ENCODE measurements at regions not wholly inside any gene's neighbourhood (a gene's known extent, or its start where the extent isn't known, plus 50 kb on each side); places are given as distances from the start of the nearest gene placed in this dataset.

- no peak overlapping the region for H4K8ac ChIP-seq (ENCODE audit: low read depth, low read length)
- H3K9ac ChIP-seq (ENCODE audit: low read length), result no peak overlapping the region
- H3K36me3 ChIP-seq (ENCODE audit: control insufficient read depth in 1 of 2, insufficient read depth in 2 of 2, low read length in 2 of 2), result no peaks in the 10 kb centered on the region
- H3K4me1 ChIP-seq (ENCODE audit: control insufficient read depth in 1 of 2, insufficient read depth in 2 of 2, low read length in 2 of 2), result peaks cover 0 to 2% of the 10 kb centered on the region in 2 experiments
- H2AK5ac ChIP-seq (ENCODE audit: low read length), result no peak overlapping the region
- H3K4me3 ChIP-seq (ENCODE audit: low read depth, low read length), result no peak overlapping the region
- no CpG with 5 or more reads among the region's 3 CpGs for WGBS (ENCODE audit: extremely low coverage, insufficient coverage, insufficient read length)
- H2BK12ac ChIP-seq (ENCODE audit: low read length), result no peak overlapping the region
- H2BK120ac ChIP-seq (ENCODE audit: insufficient read depth, low read length, poor library complexity), result no peak overlapping the region
- H3K23ac ChIP-seq (ENCODE audit: low read length), result no peak overlapping the region
- H3K27me3 ChIP-seq (ENCODE audit: insufficient read depth, low read length), result no peaks in the 10 kb centered on the region
- no peak for DNase-seq
- no peak overlapping the region for H4K91ac ChIP-seq (ENCODE audit: low read depth, low read length)
- H4K12ac ChIP-seq (ENCODE audit: low read depth, low read length), result no peak overlapping the region
- H3K9me3 ChIP-seq (ENCODE audit: insufficient read depth, low read depth, low read length), result no peaks in the 10 kb centered on the region
- H3K79me2 ChIP-seq (ENCODE audit: control insufficient read depth, insufficient read depth, low read length, poor library complexity), result no peaks in the 10 kb centered on the region
- H3K14ac ChIP-seq (ENCODE audit: low read length), result no peak overlapping the region
- H3K79me1 ChIP-seq (ENCODE audit: low read length), result no peaks in the 10 kb centered on the region
- H3K27ac ChIP-seq (ENCODE audit: low read depth, low read length), result no peak overlapping the region
- H3K18ac ChIP-seq (ENCODE audit: low read length), result no peak overlapping the region
- H3K4me2 ChIP-seq (ENCODE audit: low read length), result no peak overlapping the region
- no peak overlapping the region for H2BK5ac ChIP-seq (ENCODE audit: low read depth, low read length, poor library complexity)
- H2AFZ ChIP-seq (ENCODE audit: insufficient read depth, low read length, poor library complexity), result no peak overlapping the region
- no peak overlapping the region for H3K4ac ChIP-seq (ENCODE audit: low read depth, low read length)
These were observed 930.2 kb downstream of the MAT2B start for GRCh38 chr5:164435576-164435975.

DNA sequence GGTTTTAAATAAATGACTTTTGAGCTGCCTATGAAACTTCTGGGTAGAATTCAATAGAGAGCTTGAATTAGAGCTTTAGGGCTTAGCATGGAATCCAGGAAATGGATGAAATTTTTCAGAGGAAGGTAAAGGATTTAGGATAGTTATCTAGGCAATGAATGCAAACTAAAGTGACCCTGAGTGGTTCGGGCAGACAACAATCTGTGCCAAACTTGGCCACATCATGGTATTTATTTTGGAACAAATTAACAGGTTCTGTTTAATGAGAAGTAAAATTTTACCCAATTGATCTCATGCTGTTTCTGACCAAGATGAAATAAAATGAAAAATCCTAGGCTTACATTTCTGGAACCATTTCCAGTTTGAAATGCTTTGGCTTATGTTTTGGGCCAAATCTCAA, 934.4 kb downstream of the MAT2B start:
- H3K36me3 ChIP-seq (ENCODE audit: control insufficient read depth in 1 of 2, insufficient read depth in 2 of 2, low read length in 2 of 2), result no peaks in the 10 kb centered on the region
- H2BK12ac ChIP-seq (ENCODE audit: low read length), result no peak overlapping the region
- H2AK5ac ChIP-seq (ENCODE audit: low read length), result no peak overlapping the region
- DNase-seq, result no peak
- H3K27me3 ChIP-seq (ENCODE audit: insufficient read depth, low read length), result no peaks in the 10 kb centered on the region
- no peak overlapping the region for H4K91ac ChIP-seq (ENCODE audit: low read depth, low read length)
- no peak overlapping the region for H2AFZ ChIP-seq (ENCODE audit: insufficient read depth, low read length, poor library complexity)
- no peak overlapping the region for H3K23ac ChIP-seq (ENCODE audit: low read length)
- WGBS (ENCODE audit: extremely low coverage, insufficient coverage, insufficient read length), result no CpG with 5 or more reads among the region's 1 CpG
- no peak overlapping the region for H3K4me2 ChIP-seq (ENCODE audit: low read length)
- H3K4me1 ChIP-seq (ENCODE audit: control insufficient read depth in 1 of 2, insufficient read depth in 2 of 2, low read length in 2 of 2), result no peaks in the 10 kb centered on the region
- no peak overlapping the region for H3K14ac ChIP-seq (ENCODE audit: low read length)
- no peak overlapping the region for H3K18ac ChIP-seq (ENCODE audit: low read length)
- no peaks in the 10 kb centered on the region for H3K79me2 ChIP-seq (ENCODE audit: control insufficient read depth, insufficient read depth, low read length, poor library complexity)
- no peaks in the 10 kb centered on the region for H3K79me1 ChIP-seq (ENCODE audit: low read length)
- H4K12ac ChIP-seq (ENCODE audit: low read depth, low read length), result no peak overlapping the region
- no peak overlapping the region for H2BK5ac ChIP-seq (ENCODE audit: low read depth, low read length, poor library complexity)
- H3K4me3 ChIP-seq (ENCODE audit: low read depth, low read length), result no peak overlapping the region
- no peak overlapping the region for H2BK120ac ChIP-seq (ENCODE audit: insufficient read depth, low read length, poor library complexity)
- no peaks in the 10 kb centered on the region for H3K9me3 ChIP-seq (ENCODE audit: insufficient read depth, low read depth, low read length)
- H4K8ac ChIP-seq (ENCODE audit: low read depth, low read length), result no peak overlapping the region
- no peak overlapping the region for H3K4ac ChIP-seq (ENCODE audit: low read depth, low read length)
- H3K27ac ChIP-seq (ENCODE audit: low read depth, low read length), result no peak overlapping the region
- H3K9ac ChIP-seq (ENCODE audit: low read length), result no peak overlapping the region

GRCh38 chr5:164449460-164449859, 944.0 kb downstream of the MAT2B start:
- no peak overlapping the region for H2BK120ac ChIP-seq (ENCODE audit: insufficient read depth, low read length, poor library complexity)
- H3K14ac ChIP-seq (ENCODE audit: low read length), result no peak overlapping the region
- H3K27ac ChIP-seq (ENCODE audit: low read depth, low read length), result no peak overlapping the region
- no peak overlapping the region for H2AFZ ChIP-seq (ENCODE audit: insufficient read depth, low read length, poor library complexity)
- no peaks in the 10 kb centered on the region for H3K27me3 ChIP-seq (ENCODE audit: insufficient read depth, low read length)
- H3K9ac ChIP-seq (ENCODE audit: low read length), result no peak overlapping the region
- no peak overlapping the region for H4K8ac ChIP-seq (ENCODE audit: low read depth, low read length)
- no peak overlapping the region for H2AK5ac ChIP-seq (ENCODE audit: low read length)
- H3K79me1 ChIP-seq (ENCODE audit: low read length), result no peaks in the 10 kb centered on the region
- no peak overlapping the region for H3K23ac ChIP-seq (ENCODE audit: low read length)
- no peaks in the 10 kb centered on the region for H3K36me3 ChIP-seq (ENCODE audit: control insufficient read depth in 1 of 2, insufficient read depth in 2 of 2, low read length in 2 of 2)
- no peak overlapping the region for H3K4me3 ChIP-seq (ENCODE audit: low read depth, low read length)
- H3K9me3 ChIP-seq (ENCODE audit: insufficient read depth, low read depth, low read length), result no peaks in the 10 kb centered on the region
- DNase-seq, result no peak
- H3K4me1 ChIP-seq (ENCODE audit: control insufficient read depth in 1 of 2, insufficient read depth in 2 of 2, low read length in 2 of 2), result no peaks in the 10 kb centered on the region
- H3K4me2 ChIP-seq (ENCODE audit: low read length), result no peak overlapping the region
- no peak overlapping the region for H3K18ac ChIP-seq (ENCODE audit: low read length)
- H4K91ac ChIP-seq (ENCODE audit: low read depth, low read length), result no peak overlapping the region
- H2BK5ac ChIP-seq (ENCODE audit: low read depth, low read length, poor library complexity), result no peak overlapping the region
- H2BK12ac ChIP-seq (ENCODE audit: low read length), result no peak overlapping the region
- H4K12ac ChIP-seq (ENCODE audit: low read depth, low read length), result no peak overlapping the region
- WGBS (ENCODE audit: extremely low coverage, insufficient coverage, insufficient read length), result no CpG with 5 or more reads among the region's 1 CpG
- no peak overlapping the region for H3K4ac ChIP-seq (ENCODE audit: low read depth, low read length)
- no peaks in the 10 kb centered on the region for H3K79me2 ChIP-seq (ENCODE audit: control insufficient read depth, insufficient read depth, low read length, poor library complexity)

DNA sequence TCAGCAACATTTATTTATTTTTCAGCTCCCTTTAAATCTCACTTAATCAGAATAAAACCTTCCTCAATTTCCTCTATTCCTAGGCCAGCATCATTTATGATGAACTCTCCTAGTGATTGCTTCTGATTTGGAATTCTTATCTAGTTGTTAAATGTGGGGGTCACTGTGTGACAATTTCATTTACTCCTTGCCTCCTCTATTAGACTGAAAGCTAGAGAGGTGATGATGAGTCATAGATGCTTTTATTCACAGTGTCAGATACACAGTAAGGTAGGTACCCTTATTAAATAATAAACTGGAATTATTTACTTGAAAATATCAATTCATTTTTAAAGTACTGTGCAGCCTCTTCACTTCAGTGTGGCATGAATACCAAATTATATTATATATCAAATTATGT, 960.6 kb downstream of the MAT2B start:
- Histone ChIP-seq H2BK120ac (ENCODE audit: insufficient read depth, low read length, poor library complexity) (no peak overlapping the region), H3K23ac (ENCODE audit: low read length) (no peak overlapping the region), H2AK5ac (ENCODE audit: low read length) (no peak overlapping the region), H4K91ac (ENCODE audit: low read depth, low read length) (no peak overlapping the region), H3K4ac (ENCODE audit: low read depth, low read length) (no peak overlapping the region), H3K4me2 (ENCODE audit: low read length) (no peak overlapping the region), H3K79me1 (ENCODE audit: low read length) (no peaks in the 10 kb centered on the region), H2BK5ac (ENCODE audit: low read depth, low read length, poor library complexity) (no peak overlapping the region), H4K8ac (ENCODE audit: low read depth, low read length) (no peak overlapping the region), H3K27ac (ENCODE audit: low read depth, low read length) (no peak overlapping the region), H3K27me3 (ENCODE audit: insufficient read depth, low read length) (no peaks in the 10 kb centered on the region), H4K12ac (ENCODE audit: low read depth, low read length) (no peak overlapping the region), H3K36me3 (ENCODE audit: control insufficient read depth in 1 of 2, insufficient read depth in 2 of 2, low read length in 2 of 2) (no peaks in the 10 kb centered on the region), H3K4me1 (ENCODE audit: control insufficient read depth in 1 of 2, insufficient read depth in 2 of 2, low read length in 2 of 2) (no peaks in the 10 kb centered on the region), H3K9me3 (ENCODE audit: insufficient read depth, low read depth, low read length) (no peaks in the 10 kb centered on the region), H3K14ac (ENCODE audit: low read length) (no peak overlapping the region), H3K4me3 (ENCODE audit: low read depth, low read length) (no peak overlapping the region), H3K18ac (ENCODE audit: low read length) (no peak overlapping the region), H2AFZ (ENCODE audit: insufficient read depth, low read length, poor library complexity) (no peak overlapping the region), H3K9ac (ENCODE audit: low read length) (no peak overlapping the region), H3K79me2 (ENCODE audit: control insufficient read depth, insufficient read depth, low read length, poor library complexity) (no peaks in the 10 kb centered on the region), H2BK12ac (ENCODE audit: low read length) (no peak overlapping the region)
- no peak for DNase-seq

GRCh38 chr5:164470312-164470711, 964.9 kb downstream of the MAT2B start:
- H2AK5ac ChIP-seq (ENCODE audit: low read length), result no peak overlapping the region
- H2BK12ac ChIP-seq (ENCODE audit: low read length), result no peak overlapping the region
- no peaks in the 10 kb centered on the region for H3K27me3 ChIP-seq (ENCODE audit: insufficient read depth, low read length)
- H3K36me3 ChIP-seq (ENCODE audit: control insufficient read depth in 1 of 2, insufficient read depth in 2 of 2, low read length in 2 of 2), result no peaks in the 10 kb centered on the region
- no peak overlapping the region for H2AFZ ChIP-seq (ENCODE audit: insufficient read depth, low read length, poor library complexity)
- no peak overlapping the region for H3K4ac ChIP-seq (ENCODE audit: low read depth, low read length)
- H3K79me2 ChIP-seq (ENCODE audit: control insufficient read depth, insufficient read depth, low read length, poor library complexity), result no peaks in the 10 kb centered on the region
- H3K4me3 ChIP-seq (ENCODE audit: low read depth, low read length), result no peak overlapping the region
- H2BK5ac ChIP-seq (ENCODE audit: low read depth, low read length, poor library complexity), result no peak overlapping the region
- no peak overlapping the region for H4K8ac ChIP-seq (ENCODE audit: low read depth, low read length)
- no peak for DNase-seq
- no peak overlapping the region for H2BK120ac ChIP-seq (ENCODE audit: insufficient read depth, low read length, poor library complexity)
- no CpG with 5 or more reads among the region's 1 CpG for WGBS (ENCODE audit: extremely low coverage, insufficient coverage, insufficient read length)
- H3K4me2 ChIP-seq (ENCODE audit: low read length), result no peak overlapping the region
- H3K4me1 ChIP-seq (ENCODE audit: control insufficient read depth in 1 of 2, insufficient read depth in 2 of 2, low read length in 2 of 2), result no peaks in the 10 kb centered on the region
- no peaks in the 10 kb centered on the region for H3K79me1 ChIP-seq (ENCODE audit: low read length)
- no peak overlapping the region for H3K23ac ChIP-seq (ENCODE audit: low read length)
- no peaks in the 10 kb centered on the region for H3K9me3 ChIP-seq (ENCODE audit: insufficient read depth, low read depth, low read length)
- H3K14ac ChIP-seq (ENCODE audit: low read length), result no peak overlapping the region
- H3K27ac ChIP-seq (ENCODE audit: low read depth, low read length), result no peak overlapping the region
- no peak overlapping the region for H4K91ac ChIP-seq (ENCODE audit: low read depth, low read length)
- no peak overlapping the region for H3K9ac ChIP-seq (ENCODE audit: low read length)
- H3K18ac ChIP-seq (ENCODE audit: low read length), result no peak overlapping the region
- no peak overlapping the region for H4K12ac ChIP-seq (ENCODE audit: low read depth, low read length)

Measured in trophoblast cell (in vitro differentiated cells and primary cell).